H1 (cell line): ENCODE measurements at regions not wholly inside any gene's neighbourhood (a gene's known extent, or its start where the extent isn't known, plus 50 kb on each side); places are given as distances from the start of the nearest gene placed in this dataset.

ENCODE experiments used
- CTCF ChIA-PET: fragments of 300-600 bp; sonication (Branson Sonifier 250); formaldehyde crosslinking; loops from one replicate; lab custom pipeline; 2021; ENCODE audit not compliant: partially characterized antibody; lab: Charles Lee
- POLR2A ChIA-PET: fragments of 300-600 bp; sonication (Branson Sonifier 250); formaldehyde crosslinking; loops from one replicate; lab custom pipeline; 2021; ENCODE audit warnings: inconsistent platforms; ENCODE audit not compliant: partially characterized antibody; lab: Charles Lee
- DNase-seq, 2 experiments: peaks; one replicate each; pipeline versions ENCODE4 v3.0.0 to v3.0.0-alpha.2; 2010 to 2022; ENCODE audit warnings: low spot score in 2 of 2, low read depth in 1 of 2, mixed read lengths in 1 of 2
- FAIRE-seq: peaks from 2 replicates; lab custom pipeline; 2011; peaks lifted over from hg19 to GRCh38; lab: Jason Lieb, UNC
- H2AFZ ChIP-seq: 2 replicates; pipeline ENCODE4 v1.8.1; 2012; ENCODE audit warnings: low read length, inconsistent platforms
- H2AK5ac ChIP-seq: 2 replicates; pipeline ENCODE4 v1.6.1; 2013; ENCODE audit warnings: low read depth, low read length
- H2BK120ac ChIP-seq: replicated peaks from 2 replicates; pipeline ENCODE3; 2013; ENCODE audit warnings: low read depth, low read length, inconsistent platforms
- H2BK12ac ChIP-seq: 2 replicates; pipeline ENCODE4 v1.6.1; 2013; ENCODE audit warnings: low read depth, low read length
- H2BK15ac ChIP-seq: 2 replicates; pipeline ENCODE4 v1.6.1; 2013; ENCODE audit warnings: low read length
- H2BK20ac ChIP-seq: 2 replicates; pipeline ENCODE4 v1.6.1; 2013; ENCODE audit warnings: low read length
- H2BK5ac ChIP-seq: 2 replicates; pipeline ENCODE4 v1.6.1; 2013; ENCODE audit warnings: low read depth, low read length
- H3K14ac ChIP-seq: 2 replicates; pipeline ENCODE4 v1.6.1; 2013; ENCODE audit warnings: inconsistent platforms; ENCODE audit not compliant: insufficient read length
- H3K18ac ChIP-seq: 2 replicates; pipeline ENCODE4 v1.6.1; 2013; ENCODE audit warnings: low read length; ENCODE audit errors: extremely low read depth
- H3K23ac ChIP-seq: 2 replicates; pipeline ENCODE4 v1.6.1; 2013; ENCODE audit warnings: inconsistent platforms; ENCODE audit not compliant: insufficient read length
- H3K23me2 ChIP-seq: 2 replicates; pipeline ENCODE4 v1.6.1; 2013; ENCODE audit warnings: low read depth, low read length
- H3K27ac ChIP-seq: 2 replicates; pipeline ENCODE4 v1.6.1; 2011; ENCODE audit warnings: low read depth, low read length, inconsistent platforms
- H3K27me3 ChIP-seq, 4 experiments: replicated peaks in 1 of 4; 1 replicate in 1 of 4; 2 replicates in 3 of 4; pipeline versions ENCODE4 v1.6.1 to v1.8.1; 2011 to 2013; ENCODE audit warnings: low read length in 3 of 4, mild to moderate bottlenecking in 3 of 4, inconsistent platforms in 2 of 4, mixed read lengths in 2 of 4, moderate library complexity in 1 of 4; ENCODE audit not compliant: control insufficient read depth in 3 of 4, insufficient read depth in 3 of 4; ENCODE audit errors: extremely low read depth in 1 of 4
- H3K36me3 ChIP-seq, 4 experiments: 2 replicates each; pipeline versions ENCODE4 v1.6.1 to v1.8.1; 2011 to 2013; ENCODE audit warnings: mild to moderate bottlenecking in 4 of 4, low read length in 3 of 4, moderate library complexity in 2 of 4, control low read depth in 1 of 4, inconsistent platforms in 1 of 4; ENCODE audit not compliant: insufficient read depth in 4 of 4, control insufficient read depth in 2 of 4
- H3K4ac ChIP-seq: replicated peaks from 2 replicates; pipeline ENCODE3; 2013; ENCODE audit warnings: low read length, low read depth, mixed read lengths, inconsistent platforms; ENCODE audit not compliant: insufficient read length
- H3K4me1 ChIP-seq, 4 experiments: replicated peaks in 1 of 4; 1 replicate in 1 of 4; 2 replicates in 3 of 4; pipeline versions ENCODE4 v1.6.1 to v1.8.1; 2011 to 2013; ENCODE audit warnings: low read length in 3 of 4, inconsistent platforms in 2 of 4, mixed read lengths in 1 of 4; ENCODE audit not compliant: insufficient read depth in 4 of 4, control insufficient read depth in 3 of 4
- H3K4me2 ChIP-seq, 2 experiments: 2 replicates each; pipeline versions ENCODE4 v1.6.1 to v1.8.1; 2011 to 2013; ENCODE audit warnings: low read depth in 2 of 2, low read length in 2 of 2, control low read depth in 1 of 2, inconsistent platforms in 1 of 2, mild to moderate bottlenecking in 1 of 2; ENCODE audit not compliant: insufficient read depth in 1 of 2
- H3K4me3 ChIP-seq, 4 experiments: fragments of 200-600, 300-600 bp in 1 of 4; sonication (generic), shearing (Covaris generic), sonication (Bioruptor Twin) in 1 of 4; 2 replicates each; pipeline versions ENCODE4 v1.5.1 to v1.8.1; 2011 to 2016; ENCODE audit warnings: low read length in 4 of 4, low read depth in 3 of 4, control low read depth in 2 of 4, inconsistent platforms in 2 of 4, mild to moderate bottlenecking in 2 of 4, mixed read lengths in 1 of 4, moderate library complexity in 1 of 4; ENCODE audit not compliant: insufficient read depth in 2 of 4; ENCODE audit errors: extremely low read depth in 1 of 4
- H3K56ac ChIP-seq: replicated peaks from 2 replicates; pipeline ENCODE3; 2013; ENCODE audit warnings: low read depth, mild to moderate bottlenecking, mixed read lengths, low read length, inconsistent platforms; ENCODE audit not compliant: insufficient read length
- H3K79me1 ChIP-seq: 2 replicates; pipeline ENCODE4 v1.6.1; 2013; ENCODE audit warnings: low read depth, low read length, control low read depth
- H3K79me2 ChIP-seq, 2 experiments: 2 replicates each; pipeline versions ENCODE4 v1.6.1 to v1.8.1; 2012 to 2013; ENCODE audit warnings: low read length in 2 of 2, mild to moderate bottlenecking in 2 of 2, inconsistent platforms in 1 of 2; ENCODE audit not compliant: insufficient read depth in 2 of 2, control insufficient read depth in 1 of 2
- H3K9ac ChIP-seq, 4 experiments: replicated peaks in 1 of 4; 1 replicate in 1 of 4; 2 replicates in 3 of 4; pipeline versions ENCODE4 v1.6.1 to v1.8.1; 2011 to 2013; ENCODE audit warnings: low read depth in 3 of 4, low read length in 3 of 4, control low read depth in 2 of 4, mild to moderate bottlenecking in 2 of 4, moderate library complexity in 2 of 4, inconsistent platforms in 1 of 4; ENCODE audit errors: extremely low read depth in 1 of 4
- H3K9me3 ChIP-seq, 2 experiments: 2 replicates each; pipeline versions ENCODE4 v1.6.1 to v1.8.1; 2012 to 2013; ENCODE audit warnings: mild to moderate bottlenecking in 2 of 2, moderate library complexity in 2 of 2, control low read depth in 1 of 2, inconsistent platforms in 1 of 2, low read depth in 1 of 2, low read length in 1 of 2, mixed read lengths in 1 of 2; ENCODE audit not compliant: insufficient read depth in 2 of 2
- H4K20me1 ChIP-seq, 2 experiments: replicated peaks in 1 of 2; 2 replicates each; pipeline versions ENCODE3 to v1.8.1; 2011 to 2013; ENCODE audit warnings: inconsistent platforms in 2 of 2, low read length in 2 of 2, mild to moderate bottlenecking in 1 of 2; ENCODE audit not compliant: insufficient read depth in 2 of 2, control insufficient read depth in 1 of 2
- H4K5ac ChIP-seq: 2 replicates; pipeline ENCODE4 v1.6.1; 2013; ENCODE audit warnings: low read length, low read depth, mixed read lengths, inconsistent platforms; ENCODE audit not compliant: insufficient read length
- H4K8ac ChIP-seq: 2 replicates; pipeline ENCODE4 v1.8.0; 2013; ENCODE audit warnings: mild to moderate bottlenecking, moderate library complexity, low read length, inconsistent platforms; ENCODE audit not compliant: insufficient read depth; ENCODE audit errors: extremely low read depth
- H4K91ac ChIP-seq: replicated peaks from 2 replicates; pipeline ENCODE3; 2013; ENCODE audit warnings: low read length, mixed read lengths, inconsistent platforms; ENCODE audit not compliant: insufficient read length
- BRCA1 ChIP-seq: IDR thresholded peaks from 2 replicates; pipeline ENCODE4 v1.6.1; 2012; ENCODE audit warnings: low read depth, low read length, improper control_type of control experiment
- CHD1 ChIP-seq: IDR thresholded peaks from 2 replicates; pipeline ENCODE4 v1.6.1; 2012; ENCODE audit warnings: low read depth, low read length, improper control_type of control experiment
- CTBP2 ChIP-seq: IDR thresholded peaks from 2 replicates; pipeline ENCODE4 v1.7.0; 2011; ENCODE audit warnings: borderline replicate concordance, mild to moderate bottlenecking, moderate library complexity, mixed read lengths, low read length; ENCODE audit not compliant: insufficient read depth, insufficient read length
- HDAC2 ChIP-seq, 2 experiments: fragments of 300-600 bp in 1 of 2; sonication (generic) in 1 of 2; IDR thresholded peaks; 2 replicates each; pipeline ENCODE4 v1.6.1; 2011 to 2012; ENCODE audit warnings: low read depth in 2 of 2, low read length in 2 of 2, mild to moderate bottlenecking in 2 of 2, moderate library complexity in 2 of 2, borderline replicate concordance in 1 of 2, inconsistent platforms in 1 of 2
- JUND ChIP-seq: IDR thresholded peaks from 2 replicates; pipeline ENCODE4 v1.6.1; 2011; ENCODE audit warnings: mild to moderate bottlenecking, improper control_type of control experiment, low read length
- NANOG ChIP-seq: IDR thresholded peaks from 2 replicates; pipeline ENCODE4 v1.6.1; 2011; ENCODE audit warnings: low read length, low read depth, mild to moderate bottlenecking, inconsistent platforms; ENCODE audit not compliant: insufficient read depth, poor library complexity, severe bottlenecking
- RNF2 ChIP-seq: fragments of 200-900, 300-1000 bp; sonication (generic); IDR thresholded peaks from 2 replicates; pipeline ENCODE4 v1.7.1; 2016; ENCODE audit warnings: borderline replicate concordance, low read depth, mild to moderate bottlenecking, antibody characterized with exemption, low read length; ENCODE audit not compliant: poor library complexity, severe bottlenecking; ENCODE audit errors: missing control alignments
- SIN3A ChIP-seq, 2 experiments: IDR thresholded peaks in 1 of 2; conservative IDR thresholded peaks in 1 of 2; 2 replicates each; pipeline ENCODE4 v1.6.1; 2011 to 2012; ENCODE audit warnings: low read length in 2 of 2, improper control_type of control experiment in 1 of 2, low read depth in 1 of 2, mild to moderate bottlenecking in 1 of 2
- SP2 ChIP-seq: IDR thresholded peaks from 2 replicates; pipeline ENCODE4 v1.6.1; 2012; ENCODE audit warnings: mild to moderate bottlenecking, low read length, inconsistent platforms
- TAF1 ChIP-seq: IDR thresholded peaks from 2 replicates; pipeline ENCODE4 v1.6.1; 2011; ENCODE audit warnings: mild to moderate bottlenecking, low read depth, low read length
- WGBS, 2 experiments: shearing (Covaris generic) in 1 of 2; methylation state at CpG; one replicate each; pipeline versions ENCODE4 v1.1.6 to v1.1.7; 2013 to 2015; ENCODE audit warnings: low lambda C conversion rate in 2 of 2, mixed read lengths in 2 of 2, inconsistent platforms in 1 of 2, low coverage in 1 of 2, missing lambda C conversion rate in 1 of 2; ENCODE audit not compliant: insufficient replicate concordance in 2 of 2, insufficient coverage in 1 of 2, insufficient read length in 1 of 2; ENCODE audit errors: extremely low coverage in 1 of 2, missing lambda C conversion rate in 1 of 2; 5-methylcytosine and 5-hydroxymethylcytosine counted together
- TF ChIP-seq, protein P1 (sequence below): IDR thresholded peaks from 2 replicates; pipeline ENCODE4 v1.6.1; 2012; ENCODE audit warnings: inconsistent platforms
- TF ChIP-seq, protein P2 (sequence below): IDR thresholded peaks from 2 replicates; pipeline ENCODE4 v1.6.1; 2012; ENCODE audit warnings: low read length, inconsistent platforms

DNA sequence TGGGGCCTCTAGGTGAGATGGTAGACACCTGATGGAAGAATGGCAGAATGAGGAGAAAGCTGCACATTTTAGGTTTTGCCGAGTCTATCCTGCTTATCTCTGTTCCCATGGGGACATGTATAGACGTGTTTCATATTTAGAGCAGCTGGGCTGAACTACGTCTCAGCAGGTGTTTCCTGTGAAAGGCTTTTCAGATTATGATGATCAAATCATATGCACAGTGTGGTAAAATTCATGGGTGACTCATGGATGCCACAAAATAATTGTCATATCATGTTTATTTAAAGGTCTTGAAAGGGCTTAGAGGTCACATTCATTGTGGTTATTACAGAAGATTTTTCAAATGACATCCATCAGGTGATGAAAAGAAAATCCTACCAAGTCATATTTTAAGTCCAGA, 90.5 kb downstream of the ICOS start:
- H3K4me1 ChIP-seq, result no peaks in the 10 kb centered on the region
- H3K9me3 ChIP-seq, result no peaks in the 10 kb centered on the region
- no peak overlapping the region for H4K5ac ChIP-seq
- no peak for DNase-seq
- H4K20me1 ChIP-seq, result no peaks in the 10 kb centered on the region
- no peak overlapping the region for H3K4me3 ChIP-seq
- POLR2A ChIA-PET, result no interaction called here
- H3K4me2 ChIP-seq, result no peak overlapping the region
- no peak overlapping the region for H2BK5ac ChIP-seq
- H3K79me2 ChIP-seq, result no peaks in the 10 kb centered on the region
- CTCF ChIA-PET, result interaction anchor here (0.6 to 6.0 kb wide), 9 partner anchors 11 to 492 kb away, joined by 3 to 36 read pairs (median 4); no protein-coding TSS in a partner anchor
- no peak overlapping the region for H2AK5ac ChIP-seq
- FAIRE-seq, result no peak
- no peak overlapping the region for H2BK12ac ChIP-seq
- H3K27me3 ChIP-seq, result no peaks in the 10 kb centered on the region; a peak in 1 of 7 replicates
- H4K91ac ChIP-seq, result no peak overlapping the region
- no peak overlapping the region for H2BK120ac ChIP-seq
- H3K18ac ChIP-seq, result no peak overlapping the region
- H4K8ac ChIP-seq, result no peak overlapping the region
- H3K23ac ChIP-seq, result no peak overlapping the region
- H3K14ac ChIP-seq, result no peak overlapping the region
- H2BK15ac ChIP-seq, result no peak overlapping the region
- 87% methylated on average over 3 of the region's 3 CpGs; no CpG with 5 or more reads in 1 of the 2 experiments for WGBS, 2 experiments
- no peak overlapping the region for H3K9ac ChIP-seq
- no peak overlapping the region for H3K56ac ChIP-seq
- H3K79me1 ChIP-seq, result no peaks in the 10 kb centered on the region
- no peak overlapping the region for H2AFZ ChIP-seq
- H2BK20ac ChIP-seq, result no peak overlapping the region
- H3K23me2 ChIP-seq, result no peaks in the 10 kb centered on the region
- no peak overlapping the region for H3K4ac ChIP-seq
- H3K27ac ChIP-seq, result no peak overlapping the region
- H3K36me3 ChIP-seq, result no peaks in the 10 kb centered on the region
- TF ChIP-seq JUND (no peak), RNF2 (no peak), CTBP2 (no peak), SP2 (no peak), TAF1 (no peak), CHD1 (no peak), HDAC2 (IDR thresholded peaks at IDR 0.05; ENCODE audit: borderline replicate concordance in 1 of 2, low read depth in 2 of 2, low read length in 2 of 2) (no peak), SIN3A (conservative IDR thresholded peaks at IDR 0.05 in 1 of 2, IDR thresholded peaks at IDR 0.05 in 1 of 2; ENCODE audit: low read depth in 1 of 2, low read length in 2 of 2) (no peak), NANOG (no peak), BRCA1 (no peak)
- TF ChIP-seq, protein P1, sequence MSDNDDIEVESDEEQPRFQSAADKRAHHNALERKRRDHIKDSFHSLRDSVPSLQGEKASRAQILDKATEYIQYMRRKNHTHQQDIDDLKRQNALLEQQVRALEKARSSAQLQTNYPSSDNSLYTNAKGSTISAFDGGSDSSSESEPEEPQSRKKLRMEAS, result no peak
- TF ChIP-seq, protein P2, sequence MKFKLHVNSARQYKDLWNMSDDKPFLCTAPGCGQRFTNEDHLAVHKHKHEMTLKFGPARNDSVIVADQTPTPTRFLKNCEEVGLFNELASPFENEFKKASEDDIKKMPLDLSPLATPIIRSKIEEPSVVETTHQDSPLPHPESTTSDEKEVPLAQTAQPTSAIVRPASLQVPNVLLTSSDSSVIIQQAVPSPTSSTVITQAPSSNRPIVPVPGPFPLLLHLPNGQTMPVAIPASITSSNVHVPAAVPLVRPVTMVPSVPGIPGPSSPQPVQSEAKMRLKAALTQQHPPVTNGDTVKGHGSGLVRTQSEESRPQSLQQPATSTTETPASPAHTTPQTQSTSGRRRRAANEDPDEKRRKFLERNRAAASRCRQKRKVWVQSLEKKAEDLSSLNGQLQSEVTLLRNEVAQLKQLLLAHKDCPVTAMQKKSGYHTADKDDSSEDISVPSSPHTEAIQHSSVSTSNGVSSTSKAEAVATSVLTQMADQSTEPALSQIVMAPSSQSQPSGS, result no peak
